GM12878 (cell line): ENCODE measurements at regions not wholly inside any gene's neighbourhood (a gene's known extent, or its start where the extent isn't known, plus 50 kb on each side); places are given as distances from the start of the nearest gene placed in this dataset.

Experiments used
- ATAC-seq: fragments of 200-7000 bp; cut with Tn5 transposase; 3 replicates; pipeline ENCODE4 v1.9.1; 2020; ENCODE audit warnings: mild to moderate bottlenecking, moderate library complexity
- BruUV-seq: library from RNA; stranded (reverse); fragments of 400-500 nt; replicated peaks from 2 replicates; lab custom pipeline; 2021; lab: Mats Ljungman, UMichigan
- CTCF ChIA-PET: fragments of 300-600 bp; sonication (Branson Sonifier 250); formaldehyde crosslinking; extraction: SDS; loops from one replicate; lab custom pipeline; 2021; ENCODE audit warnings: inconsistent platforms; lab: Yijun Ruan, JAX
- POLR2A ChIA-PET: fragments of 350-600 bp; formaldehyde crosslinking; extraction: SDS; loops from one replicate; lab custom pipeline; 2021; ENCODE audit warnings: inconsistent platforms; lab: Charles Lee
- RAD21 ChIA-PET: fragments of 300-600 bp; sonication (Branson Sonifier 250); formaldehyde crosslinking; loops from one replicate; lab custom pipeline; 2023; ENCODE audit warnings: antibody characterized with exemption; ENCODE audit not compliant: unreplicated experiment; lab: Charles Lee
- SMC1A ChIA-PET: fragments of 300-600 bp; sonication (Branson Sonifier 250); formaldehyde crosslinking; loops from one replicate; lab custom pipeline; 2023; ENCODE audit not compliant: unreplicated experiment, uncharacterized antibody; lab: Charles Lee
- DNase-seq: peaks from one replicate; pipeline ENCODE4 v3.0.0-alpha.2; 2011; ENCODE audit warnings: low read depth, low spot score
- FAIRE-seq: peaks from 3 replicates; lab custom pipeline; 2011; peaks lifted over from hg19 to GRCh38; lab: Jason Lieb, UNC
- H2AFZ ChIP-seq: 2 replicates; pipeline ENCODE4 v1.6.0; 2011; ENCODE audit warnings: low read depth, low read length, control low read depth; ENCODE audit not compliant: control insufficient read depth
- H3K27ac ChIP-seq: 2 replicates; pipeline ENCODE4 v1.5.1; 2011; ENCODE audit warnings: control low read depth; ENCODE audit not compliant: control insufficient read depth, insufficient read depth
- H3K27me3 ChIP-seq, 2 experiments: replicated peaks in 1 of 2; 2 replicates each; pipeline versions ENCODE4 v1.6.0 to v1.6.1; 2011; ENCODE audit warnings: low read length in 1 of 2; ENCODE audit not compliant: control insufficient read depth in 2 of 2, insufficient read depth in 2 of 2
- H3K36me3 ChIP-seq, 2 experiments: 2 replicates each; pipeline ENCODE4 v1.5.1; 2011; ENCODE audit warnings: low read length in 1 of 2; ENCODE audit not compliant: control insufficient read depth in 2 of 2, insufficient read depth in 2 of 2
- H3K4me1 ChIP-seq: 2 replicates; pipeline ENCODE4 v1.6.1; 2011; ENCODE audit warnings: mild to moderate bottlenecking, low read length, moderate library complexity, mixed read lengths; ENCODE audit not compliant: control insufficient read depth, insufficient read depth
- H3K4me2 ChIP-seq: 2 replicates; pipeline ENCODE4 v1.6.0; 2011; ENCODE audit warnings: control low read depth; ENCODE audit not compliant: control insufficient read depth, insufficient read depth
- H3K4me3 ChIP-seq: fragments of 200-600 bp; sonication (generic); 2 replicates; pipeline ENCODE4 v1.5.1; 2016
- H3K79me2 ChIP-seq: 2 replicates; pipeline ENCODE4 v1.6.0; 2011; ENCODE audit warnings: low read length; ENCODE audit not compliant: control insufficient read depth, insufficient read depth
- H3K9ac ChIP-seq: 2 replicates; pipeline ENCODE4 v1.8.0; 2011; ENCODE audit warnings: low read length, control low read depth, mixed read lengths; ENCODE audit not compliant: control insufficient read depth, insufficient read depth
- H3K9me3 ChIP-seq: replicated peaks from 3 replicates; pipeline ENCODE4 v1.5.1; 2011; ENCODE audit warnings: mild to moderate bottlenecking, low read length; ENCODE audit not compliant: control insufficient read depth, insufficient read depth
- H4K20me1 ChIP-seq: 2 replicates; pipeline ENCODE4 v1.6.0; 2011; ENCODE audit not compliant: control insufficient read depth, insufficient read depth
- BCLAF1 ChIP-seq: fragments of 450-650 bp; IDR thresholded peaks from 2 replicates; pipeline ENCODE4 v1.6.1; 2017; ENCODE audit warnings: antibody characterized with exemption, mild to moderate bottlenecking, moderate library complexity
- FOS ChIP-seq: IDR thresholded peaks from 3 replicates; pipeline ENCODE4 v1.6.1; 2011; ENCODE audit warnings: borderline replicate concordance; ENCODE audit not compliant: insufficient read length; ENCODE audit errors: extremely low read depth
- MTA2 ChIP-seq: fragments of 450-650 bp; IDR thresholded peaks from 2 replicates; pipeline ENCODE4 v1.6.1; 2016; ENCODE audit warnings: low read depth, mild to moderate bottlenecking, moderate library complexity
- NFYA ChIP-seq: IDR thresholded peaks from 2 replicates; pipeline ENCODE4 v1.6.1; 2011; ENCODE audit warnings: low read depth, mild to moderate bottlenecking, low read length, improper control_type of control experiment, borderline replicate concordance
- PAX8 ChIP-seq: fragments of 450-650 bp; IDR thresholded peaks from 2 replicates; pipeline ENCODE4 v1.6.1; 2017; ENCODE audit warnings: mild to moderate bottlenecking, moderate library complexity
- PML ChIP-seq: IDR thresholded peaks from 2 replicates; pipeline ENCODE4 v1.6.1; 2012; ENCODE audit warnings: low read length, inconsistent platforms
- POLR2AphosphoS2 ChIP-seq: IDR thresholded peaks from 2 replicates; pipeline ENCODE4 v1.6.1; 2011; ENCODE audit warnings: low read depth, mild to moderate bottlenecking, low read length, improper control_type of control experiment, moderate library complexity
- SMAD5 ChIP-seq: IDR thresholded peaks from 2 replicates; pipeline ENCODE4 v1.6.1; 2016; ENCODE audit warnings: antibody characterized with exemption, low read depth
- SMARCA5 ChIP-seq: fragments of 450-650 bp; IDR thresholded peaks from 2 replicates; pipeline ENCODE4 v1.6.1; 2017; ENCODE audit warnings: mild to moderate bottlenecking
- WRNIP1 ChIP-seq: IDR thresholded peaks from 2 replicates; pipeline ENCODE4 v1.6.1; 2011; ENCODE audit warnings: low read depth, low read length, improper control_type of control experiment, borderline replicate concordance
- ZNF207 ChIP-seq: fragments of 450-650 bp; IDR thresholded peaks from 2 replicates; pipeline ENCODE4 v1.6.1; 2014; ENCODE audit warnings: antibody characterized with exemption, mild to moderate bottlenecking, borderline replicate concordance
- ZNF24 ChIP-seq: fragments of 450-650 bp; IDR thresholded peaks from 2 replicates; pipeline ENCODE4 v1.6.1; 2017; ENCODE audit warnings: antibody characterized with exemption, mild to moderate bottlenecking
- WGBS: methylation state at CpG from one replicate; pipeline ENCODE4 v1.1.6; 2016; ENCODE audit warnings: low lambda C conversion rate; ENCODE audit not compliant: insufficient replicate concordance, insufficient coverage; ENCODE audit errors: missing lambda C conversion rate; 5-methylcytosine and 5-hydroxymethylcytosine counted together
- in situ Hi-C: fragments of 300-500 bp; cut with MboI; formaldehyde crosslinking; loops from 9 replicates; pipeline ENCODE4 v1.14.3; 2018; ENCODE audit warnings: mixed read lengths
- intact Hi-C: fragments of 100-400 bp; cut with micrococcal nuclease; formaldehyde crosslinking; loops from one replicate; pipeline ENCODE4 v1.14.2; 2022; ENCODE audit not compliant: unreplicated experiment
- TF ChIP-seq, protein P1 (sequence below): IDR thresholded peaks from 2 replicates; pipeline ENCODE4 v1.6.1; 2012; ENCODE audit warnings: low read depth, low read length, improper control_type of control experiment

- FAIRE-seq (no peak), ATAC-seq (no peak), DNase-seq (no peak)
- ChIA-PET SMC1A (interaction anchor here (1.3 kb wide), 1 partner anchor 15 kb away, joined by 3 read pairs; no protein-coding TSS in a partner anchor), CTCF (interaction anchor here (0.6 kb wide), 1 partner anchor 372 kb away, joined by 3 read pairs; no protein-coding TSS in a partner anchor), RAD21 (no interaction called here), POLR2A (no interaction called here)
- no peaks in the 10 kb centered on the region for H3K4me1 ChIP-seq
- H3K79me2 ChIP-seq = no peaks in the 10 kb centered on the region
- no peak overlapping the region for H3K4me3 ChIP-seq
- 5% methylated on average over 1 of the region's 1 CpG for WGBS
- intact Hi-C loops (no loop called here), in situ Hi-C loops (no loop called here)
- no peaks in the 10 kb centered on the region for H3K9me3 ChIP-seq
- H3K9ac ChIP-seq = no peak overlapping the region
- no peaks in the 10 kb centered on the region for H4K20me1 ChIP-seq
- no TSS peak for BruUV-seq
- H3K36me3 ChIP-seq = no peaks in the 10 kb centered on the region
- no peaks in the 10 kb centered on the region for H3K27me3 ChIP-seq
- no peak overlapping the region for H3K4me2 ChIP-seq
- no peak overlapping the region for H2AFZ ChIP-seq
- TF ChIP-seq ZNF24 = no peak
- no peak for TF ChIP-seq PML
- no peak for TF ChIP-seq BCLAF1
- no peak for TF ChIP-seq PAX8
- no peak for TF ChIP-seq NFYA
- TF ChIP-seq FOS = no peak
- no peak for TF ChIP-seq SMARCA5
- no peak for TF ChIP-seq ZNF207
- TF ChIP-seq, protein P1, sequence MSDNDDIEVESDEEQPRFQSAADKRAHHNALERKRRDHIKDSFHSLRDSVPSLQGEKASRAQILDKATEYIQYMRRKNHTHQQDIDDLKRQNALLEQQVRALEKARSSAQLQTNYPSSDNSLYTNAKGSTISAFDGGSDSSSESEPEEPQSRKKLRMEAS = no peak
- TF ChIP-seq WRNIP1 = no peak
- TF ChIP-seq POLR2AphosphoS2 = no peak
- no peak for TF ChIP-seq SMAD5
- no peak for TF ChIP-seq MTA2
- no peak overlapping the region for H3K27ac ChIP-seq
Observed at GRCh38 chr2:76378140-76378539, 667.4 kb upstream of the GCFC2 start.
